HG02970 (cell line): ENCODE measurements at regions not wholly inside any gene's neighbourhood (a gene's known extent, or its start where the extent isn't known, plus 50 kb on each side); places are given as distances from the start of the nearest gene placed in this dataset.
"Not testable (repeated sequence)": the region's sequence is repeated elsewhere in the genome, so short reads cannot be mapped to it uniquely, and the experiment has no call there.

Experiments used
- ATAC-seq: cut with Tn5 transposase; IDR thresholded peaks from one replicate; pipeline ENCODE4 v1.9.1; 2021; ENCODE audit warnings: mild to moderate bottlenecking, moderate library complexity, moderate number of reproducible peaks; ENCODE audit not compliant: unreplicated experiment, low FRiP score

DNA sequence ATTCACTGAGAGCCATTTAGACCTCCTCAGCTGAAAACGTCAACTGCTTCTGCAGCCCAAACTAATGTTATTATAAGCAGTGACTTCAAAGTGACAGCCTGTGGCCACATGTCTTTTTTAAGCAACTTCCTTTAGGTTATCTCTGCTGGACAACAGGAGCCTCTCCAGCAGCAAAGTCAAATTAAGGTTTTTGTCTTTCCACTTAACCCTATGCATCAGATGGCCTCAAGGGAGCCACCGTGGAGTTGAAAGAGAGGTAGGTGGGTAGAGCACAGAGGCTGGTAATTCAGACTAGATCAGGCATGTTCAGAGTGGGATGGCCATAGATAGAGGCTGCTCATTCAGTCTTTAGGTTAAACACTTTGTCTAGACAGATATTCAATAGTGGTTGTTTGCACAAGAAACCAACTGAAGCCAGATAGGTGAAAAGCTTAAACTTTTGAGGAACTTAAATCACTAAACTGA lies 300.6 kb upstream of the ECI2 start:
- no peak for ATAC-seq

DNA sequence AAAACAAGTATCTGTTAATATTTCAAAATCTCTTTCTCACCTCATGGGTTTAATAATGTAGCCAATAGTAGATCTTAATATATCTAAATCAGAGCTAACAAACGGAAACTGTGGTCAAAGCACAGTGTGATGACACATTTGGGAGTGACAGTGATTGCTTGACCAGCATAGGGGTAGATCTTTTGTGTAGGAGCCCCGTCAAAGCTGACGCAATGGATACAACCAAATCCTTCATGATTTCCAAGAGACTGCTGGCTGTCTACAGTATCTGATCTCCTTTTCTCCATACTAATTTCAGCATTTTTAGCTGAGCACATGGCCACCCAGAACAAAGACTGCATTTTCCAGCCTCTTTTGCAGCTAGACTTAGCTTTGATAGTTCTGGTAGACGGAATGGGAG lies 299.3 kb upstream of the ECI2 start:
- ATAC-seq, result no peak

DNA sequence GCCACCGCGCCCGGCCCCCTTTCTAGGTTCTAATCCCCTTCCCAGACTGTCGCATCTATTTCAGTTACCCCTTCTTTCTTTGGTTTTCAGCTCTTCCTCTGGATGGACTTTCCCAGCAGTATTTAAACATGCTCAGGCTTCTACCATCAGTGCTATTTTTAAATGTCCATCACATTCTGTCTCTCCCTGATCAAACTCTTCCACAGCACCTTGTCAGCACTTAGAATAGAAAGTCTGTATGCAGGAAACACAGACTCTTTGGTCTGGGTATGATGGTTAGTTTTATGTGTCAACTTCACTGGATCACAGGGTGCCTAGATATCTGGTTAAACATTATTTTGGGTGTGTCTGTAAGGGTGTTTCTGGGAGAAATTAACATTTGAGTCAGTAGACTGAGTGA lies 297.8 kb upstream of the ECI2 start:
- ATAC-seq, result no peak

DNA sequence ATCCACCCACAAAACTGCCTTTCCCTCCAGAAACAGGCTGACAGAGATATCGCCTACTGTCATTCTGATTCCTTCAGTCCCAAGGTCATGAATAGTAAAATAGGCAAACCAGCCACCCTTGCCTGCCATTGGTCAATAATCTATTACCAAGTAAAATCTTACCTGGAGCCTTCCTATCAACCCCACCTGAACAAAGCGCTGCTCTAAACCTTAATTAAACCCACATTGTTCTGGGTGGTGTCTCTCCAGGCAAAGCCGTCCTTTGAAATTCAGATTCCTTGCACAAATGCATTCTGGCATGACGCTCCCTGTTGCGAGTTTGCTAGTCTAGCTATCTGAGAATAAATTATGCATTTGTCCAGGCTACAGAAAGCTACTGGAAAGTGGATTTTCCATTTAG lies 291.6 kb upstream of the ECI2 start:
- no peak for ATAC-seq

DNA sequence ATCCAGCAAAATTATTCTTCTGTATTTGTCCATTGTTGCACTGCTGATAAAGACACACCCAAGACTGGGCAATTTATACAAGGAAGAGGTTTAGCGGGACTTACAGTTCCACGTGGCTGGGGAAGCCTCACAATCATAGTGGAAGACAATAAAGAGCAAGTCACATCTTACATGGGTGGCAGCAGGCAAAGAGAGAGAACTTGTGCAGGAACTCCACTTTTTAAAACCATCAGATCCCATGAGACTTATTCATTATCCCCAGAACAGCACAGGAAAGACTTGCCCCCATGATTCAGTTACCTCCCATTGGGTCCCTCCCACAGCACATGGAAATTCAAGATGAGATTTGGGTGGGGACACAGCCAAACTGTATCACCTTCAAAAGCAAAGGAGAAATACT lies 286.5 kb upstream of the ECI2 start:
- ATAC-seq, result no peak

DNA sequence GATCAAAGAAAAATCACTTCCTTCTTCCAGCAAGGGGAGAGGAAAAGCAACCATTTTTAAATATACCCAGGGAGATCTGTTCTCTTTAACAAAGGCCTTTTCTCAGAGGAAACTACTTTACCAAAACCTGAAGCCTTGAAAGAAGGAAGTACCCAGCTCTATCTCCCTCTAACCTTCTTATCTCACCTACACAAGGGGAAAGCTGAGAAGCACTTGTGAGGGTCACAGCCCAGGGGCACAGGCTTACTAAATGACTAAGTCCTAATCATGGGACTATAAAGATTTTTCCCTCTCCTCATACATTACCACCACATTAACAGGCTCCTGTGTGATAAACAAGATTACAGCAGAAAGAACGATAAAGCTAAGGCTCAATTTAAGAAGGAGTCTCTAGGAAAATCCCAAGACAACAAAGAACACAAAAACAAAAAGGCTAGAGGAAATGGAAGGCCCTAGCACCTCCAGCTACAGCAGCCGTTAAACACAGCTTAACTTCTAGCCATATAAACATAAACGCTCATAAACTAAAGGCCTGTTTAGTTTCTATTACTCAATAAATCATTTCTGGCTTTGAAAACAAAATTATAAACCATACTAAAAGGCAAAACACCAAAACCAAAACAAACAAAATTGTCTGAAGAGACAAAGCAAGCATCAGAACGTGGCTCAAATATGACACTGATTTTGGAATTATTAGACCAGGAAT lies 284.9 kb upstream of the ECI2 start:
- ATAC-seq, result no peak

DNA sequence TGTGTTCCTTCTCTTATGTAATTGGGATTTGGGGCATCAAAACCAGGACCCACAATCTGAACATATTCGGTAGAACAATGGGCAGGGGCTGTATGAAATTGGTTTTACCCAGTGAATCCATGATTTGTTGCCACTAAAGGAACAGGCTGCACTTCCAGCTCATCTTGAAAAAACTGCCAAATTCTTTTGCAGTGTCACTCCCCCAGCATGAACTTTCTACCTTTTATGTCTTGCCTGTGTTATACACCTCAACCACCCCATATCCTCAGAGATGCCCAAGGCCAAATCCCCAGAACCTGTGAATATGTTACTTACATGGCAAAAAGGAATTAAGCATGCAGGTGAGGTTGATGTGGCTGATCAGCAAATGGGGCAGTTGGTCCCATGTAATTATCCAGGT lies 280.2 kb upstream of the ECI2 start:
- ATAC-seq, result no peak

DNA sequence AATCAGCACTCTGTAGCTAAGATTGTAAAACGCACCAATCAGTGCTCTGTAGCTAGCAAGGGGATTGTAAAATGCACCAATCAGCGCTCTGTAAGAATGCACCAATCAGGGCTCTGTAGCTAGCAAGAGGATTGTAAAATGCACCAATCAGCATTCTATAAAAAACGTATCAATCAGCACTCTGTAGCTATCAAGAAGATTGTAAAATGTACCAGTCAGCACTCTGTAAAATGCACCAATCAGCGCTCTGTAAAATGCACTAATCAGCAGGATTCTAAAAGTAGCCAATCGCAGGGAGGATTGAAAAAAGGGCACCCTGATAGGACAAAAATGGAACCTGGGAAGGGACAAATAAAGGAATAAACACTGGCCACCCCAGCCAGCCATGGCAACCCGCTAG lies 278.7 kb upstream of the ECI2 start:
- not testable (repeated sequence) for ATAC-seq

DNA sequence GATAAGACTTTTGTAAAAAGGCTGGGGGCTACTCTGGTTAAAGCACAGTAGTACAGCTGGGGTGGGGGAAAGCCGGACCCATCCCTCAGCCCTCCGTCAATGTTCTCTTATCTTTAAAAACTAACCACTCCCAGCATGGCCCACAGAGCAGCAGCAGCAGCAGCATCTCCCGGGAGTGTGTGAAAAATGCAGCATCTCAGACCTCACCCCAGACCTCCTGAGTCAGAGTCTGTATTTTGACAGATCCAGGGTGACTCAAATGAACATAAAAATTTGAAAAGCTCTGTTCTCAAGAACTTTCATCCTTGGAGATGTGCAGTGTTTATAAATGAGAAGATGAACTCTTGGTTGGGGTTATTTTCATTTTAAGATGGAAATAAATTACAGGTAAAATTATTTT lies 277.7 kb upstream of the ECI2 start:
- no peak for ATAC-seq

DNA sequence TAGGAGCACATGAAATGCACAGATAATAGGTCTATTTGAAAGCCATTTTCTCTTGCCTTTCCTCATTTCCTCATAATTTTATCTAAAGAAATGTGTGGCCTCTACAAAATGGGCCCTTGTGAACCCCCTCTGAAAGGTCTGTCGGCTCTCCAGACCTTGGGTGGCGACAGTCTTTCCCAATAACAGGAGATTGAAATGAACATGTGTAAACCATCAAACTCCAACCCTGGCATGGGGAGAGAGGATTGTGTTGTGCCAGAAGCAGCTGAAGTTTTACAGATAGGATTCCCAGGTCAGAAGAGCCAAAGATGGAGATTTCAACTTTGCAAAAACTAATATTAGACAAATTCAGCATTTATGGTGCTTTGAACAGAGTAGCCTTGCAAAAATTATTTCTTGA lies 277.1 kb upstream of the ECI2 start:
- ATAC-seq, result no peak

DNA sequence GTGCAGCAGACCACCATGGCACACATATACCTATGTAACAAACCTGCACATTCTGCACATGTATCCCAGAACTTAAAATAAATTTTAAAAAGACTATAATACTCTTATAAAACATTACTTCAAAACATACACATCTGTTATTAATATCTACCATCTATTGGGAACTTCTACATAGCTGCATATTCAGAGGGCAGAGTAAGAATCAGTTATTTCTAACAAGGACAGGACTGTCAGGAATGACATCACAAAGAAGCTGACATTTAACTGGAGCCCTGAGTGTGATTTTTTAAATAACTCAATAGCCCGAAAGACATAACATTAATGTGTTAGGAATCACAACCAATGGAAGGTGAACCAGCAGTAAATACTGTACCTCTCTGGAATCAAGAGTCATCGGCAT lies 276.7 kb upstream of the ECI2 start:
- ATAC-seq, result no peak

DNA sequence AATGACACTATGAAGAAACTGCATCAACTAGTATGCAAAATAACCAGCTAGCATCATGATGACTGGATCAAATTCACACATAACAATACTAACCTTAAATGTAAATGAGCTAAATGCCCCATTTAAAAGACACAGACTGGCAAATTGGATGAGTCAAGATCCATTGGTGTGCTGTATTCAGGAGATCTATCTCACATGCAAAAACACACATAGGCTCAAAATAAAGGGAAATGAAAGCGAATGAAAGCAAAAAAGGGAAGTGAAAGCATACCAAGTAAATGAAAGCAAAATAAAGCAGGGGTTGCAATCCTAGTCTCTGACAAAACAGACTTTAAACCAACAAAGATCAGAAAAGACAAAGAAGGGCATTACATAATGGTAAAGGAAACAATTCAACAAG lies 272.3 kb upstream of the ECI2 start:
- peak; percentile 92 for ATAC-seq

DNA sequence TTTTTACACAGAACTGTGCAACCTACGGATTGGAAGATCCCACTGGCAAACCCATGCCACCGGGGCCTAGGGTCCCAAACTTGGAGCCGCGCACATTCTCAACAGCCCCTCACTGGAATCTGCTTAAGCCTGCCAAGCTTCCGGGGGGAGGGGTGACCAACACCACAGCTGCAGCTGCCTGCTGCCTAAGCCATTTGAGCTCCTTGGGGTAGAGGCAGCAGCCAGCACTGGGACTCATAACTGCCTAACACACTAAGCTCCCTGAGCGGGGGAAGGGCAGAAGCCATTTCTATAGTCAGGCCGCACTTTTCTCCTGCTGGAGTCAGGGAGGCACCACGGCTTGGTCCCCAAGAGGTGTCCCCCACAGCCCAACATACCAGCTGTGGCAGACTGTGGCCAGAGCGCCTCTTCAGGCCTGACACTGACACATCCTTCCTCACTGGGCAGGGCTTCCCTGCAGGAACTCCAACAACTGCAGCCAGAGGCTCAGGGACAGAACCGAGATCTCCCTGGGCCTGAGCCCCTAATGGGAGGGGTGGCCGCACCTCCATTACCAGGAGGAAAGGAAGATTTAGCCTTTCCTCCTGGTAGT lies 270.3 kb upstream of the ECI2 start:
- no peak for ATAC-seq

DNA sequence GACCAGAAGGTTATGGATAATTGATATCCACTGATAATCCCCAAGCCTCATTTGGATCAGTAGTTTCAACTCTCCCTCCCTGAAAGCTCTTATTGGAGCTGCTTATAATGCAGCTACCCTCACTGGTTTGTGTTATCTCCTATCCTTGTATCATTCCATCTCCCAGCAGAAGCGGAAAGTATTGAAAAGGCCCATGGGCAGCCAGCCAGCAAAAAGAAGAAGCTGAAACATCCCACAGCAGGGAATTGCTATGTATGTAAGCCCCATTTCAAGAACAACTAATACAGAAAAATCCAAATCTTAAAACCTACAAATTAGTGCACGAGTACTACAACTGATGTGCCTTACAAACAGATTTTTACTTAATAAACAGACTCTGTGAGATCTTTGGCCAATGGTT lies 269.0 kb upstream of the ECI2 start:
- no peak for ATAC-seq

DNA sequence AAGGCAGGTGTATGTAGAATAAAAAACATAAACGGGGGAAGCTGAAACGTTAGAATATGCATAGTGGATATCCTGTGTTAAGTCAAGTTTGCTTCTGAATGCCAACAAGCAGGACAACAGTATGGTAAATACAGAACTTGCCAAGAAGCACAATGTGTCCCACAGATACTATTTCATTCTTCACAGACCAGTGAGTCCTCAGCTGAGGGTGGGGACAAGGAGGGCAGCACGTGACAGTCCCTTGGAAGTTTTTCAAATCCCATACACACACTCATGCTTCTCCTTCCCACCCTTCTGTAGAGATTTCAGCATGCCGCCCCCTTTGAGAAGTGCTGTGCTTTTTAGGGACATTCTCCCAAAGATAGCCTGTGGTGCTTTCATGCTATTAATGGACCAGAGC lies 268.5 kb upstream of the ECI2 start:
- ATAC-seq, result no peak

DNA sequence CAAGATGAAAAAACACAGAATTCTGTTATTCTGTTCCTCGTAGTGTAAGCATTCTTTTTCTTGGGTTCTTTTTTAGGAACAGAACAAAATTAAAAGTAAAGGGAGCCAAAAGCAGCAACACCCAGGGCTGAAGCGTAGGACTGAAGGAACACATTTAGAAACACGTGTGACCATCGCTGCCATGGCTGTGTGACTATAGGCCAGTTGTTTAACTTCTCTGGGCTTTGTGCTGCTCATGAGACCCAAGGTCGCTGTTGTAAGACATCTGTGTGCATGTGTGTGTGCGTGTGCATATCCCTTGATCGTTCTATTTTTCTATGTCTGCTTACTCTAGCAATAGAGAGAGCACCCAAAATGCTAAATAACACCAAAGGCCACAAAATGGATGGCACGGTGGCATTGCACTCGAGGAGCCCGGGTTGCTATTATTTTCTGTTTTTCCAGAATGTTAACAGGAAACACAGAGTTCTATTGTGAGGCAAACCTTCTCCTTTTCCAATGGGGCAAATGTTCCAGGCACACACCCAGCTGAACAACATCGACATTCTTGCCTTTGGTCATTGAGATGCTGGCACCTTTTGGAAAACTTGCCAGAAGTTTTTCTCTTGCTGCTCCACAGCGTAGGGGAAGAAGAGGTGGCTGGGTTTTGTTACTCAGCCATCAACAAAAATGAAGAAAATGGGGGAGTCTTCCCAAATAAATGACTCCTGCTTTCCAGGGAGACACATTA lies 267.8 kb upstream of the ECI2 start:
- ATAC-seq, result no peak

DNA sequence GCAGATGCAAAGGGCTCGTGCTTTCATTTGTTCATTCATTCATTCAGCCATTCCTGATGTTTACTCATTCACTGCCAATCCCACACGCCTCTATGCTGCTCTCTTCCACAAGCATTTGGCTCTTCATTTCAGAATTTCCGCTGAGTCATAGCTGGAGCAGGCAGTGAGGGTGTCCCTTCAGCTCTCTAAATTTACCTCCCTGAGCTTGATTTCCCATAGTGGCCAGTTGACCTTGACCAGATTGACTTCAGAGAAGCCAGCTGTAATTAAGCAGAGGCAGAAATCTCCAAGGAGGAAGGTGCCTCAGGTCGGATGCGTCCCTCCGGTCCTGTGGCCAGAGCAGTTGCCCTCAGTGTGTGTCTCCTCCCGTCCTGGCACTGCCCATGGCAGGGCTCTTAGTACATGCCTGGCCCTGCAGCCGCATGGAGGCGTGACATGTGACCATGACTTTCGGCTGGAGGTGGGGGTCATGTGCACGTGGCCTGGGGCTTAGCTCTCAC lies 267.2 kb upstream of the ECI2 start:
- ATAC-seq, result no peak

DNA sequence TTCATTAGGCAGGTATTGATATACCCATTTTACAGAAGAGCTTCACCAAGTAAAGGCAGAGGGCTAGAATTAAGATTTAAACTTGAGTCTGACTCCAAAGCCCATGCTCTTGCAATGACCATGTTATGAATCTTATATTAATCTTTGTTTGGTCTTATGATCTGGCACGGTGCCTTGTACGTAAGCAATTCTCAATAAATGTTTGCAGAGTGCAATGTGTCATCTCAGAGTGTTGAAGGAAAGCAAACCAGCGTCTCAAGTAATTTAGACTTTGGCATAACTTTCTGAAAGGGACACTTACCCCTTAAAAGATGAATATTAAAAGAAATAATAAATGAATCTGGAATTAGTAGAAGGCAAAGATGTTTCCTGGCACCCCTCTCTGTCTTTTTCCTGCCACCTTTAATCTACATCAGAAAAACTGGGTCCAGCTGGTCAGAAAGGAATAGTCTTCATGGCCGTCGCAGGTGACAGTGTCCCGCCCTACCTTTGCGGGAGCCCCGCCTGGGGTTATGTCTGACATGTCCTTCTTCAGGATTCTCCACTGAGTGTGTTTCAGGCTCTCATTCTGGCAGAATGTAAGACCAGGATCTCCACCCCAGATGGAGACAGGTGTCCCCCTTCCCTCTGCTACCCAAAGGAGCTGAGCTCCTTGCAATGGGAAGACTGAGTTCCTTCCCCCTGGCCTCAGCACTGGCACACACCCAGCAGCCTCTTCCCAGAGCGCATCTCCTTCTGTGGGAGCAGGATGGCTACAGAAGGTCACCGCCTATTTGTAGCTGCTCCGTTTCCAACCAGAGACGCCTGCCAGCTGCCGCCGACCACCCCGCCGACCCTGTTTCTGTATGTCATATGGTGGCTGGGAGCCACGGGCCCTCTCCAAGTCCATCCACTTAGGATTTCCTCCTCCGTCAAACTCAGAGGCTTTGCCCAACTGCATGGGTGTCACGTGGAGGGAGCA lies 266.3 kb upstream of the ECI2 start:
- ATAC-seq, result no peak

DNA sequence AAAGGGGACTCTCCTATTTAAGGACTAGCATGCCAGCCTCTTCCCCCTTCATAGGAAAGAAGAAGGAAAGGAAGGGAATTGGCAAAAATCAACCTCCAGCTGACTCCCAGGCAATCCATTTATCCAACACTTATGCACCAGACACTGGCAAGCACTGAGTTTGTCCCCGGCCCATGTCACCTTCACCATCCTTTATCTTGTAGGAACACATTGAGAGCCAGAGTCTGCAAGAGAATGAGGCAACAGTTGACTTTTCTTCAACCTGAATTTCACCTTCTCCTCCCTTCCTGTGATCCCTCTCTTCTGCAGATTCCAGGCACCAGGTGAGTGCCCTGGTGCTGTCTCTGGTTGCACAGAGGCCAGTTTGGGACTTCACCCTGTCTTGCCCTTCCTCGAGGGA lies 264.3 kb upstream of the ECI2 start:
- no peak for ATAC-seq

DNA sequence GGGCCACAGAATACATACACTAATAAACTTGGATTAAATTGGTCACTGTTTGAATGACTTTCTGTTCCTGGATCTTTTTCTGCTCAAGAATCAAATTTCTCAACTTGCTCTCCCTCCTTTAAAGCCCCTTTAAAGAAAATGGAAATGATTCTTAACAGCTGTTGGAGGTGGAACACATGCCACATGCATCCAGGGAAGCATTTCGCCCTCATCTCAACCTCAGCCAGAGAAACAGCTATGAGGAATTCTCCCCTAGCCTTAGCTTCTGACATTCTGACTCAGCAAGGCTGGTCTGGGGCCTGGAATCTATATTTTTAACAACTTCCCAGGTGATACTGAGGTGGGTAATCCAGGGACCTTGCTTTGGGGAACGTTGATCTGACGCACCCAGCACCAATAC lies 263.4 kb upstream of the ECI2 start:
- no peak for ATAC-seq

DNA sequence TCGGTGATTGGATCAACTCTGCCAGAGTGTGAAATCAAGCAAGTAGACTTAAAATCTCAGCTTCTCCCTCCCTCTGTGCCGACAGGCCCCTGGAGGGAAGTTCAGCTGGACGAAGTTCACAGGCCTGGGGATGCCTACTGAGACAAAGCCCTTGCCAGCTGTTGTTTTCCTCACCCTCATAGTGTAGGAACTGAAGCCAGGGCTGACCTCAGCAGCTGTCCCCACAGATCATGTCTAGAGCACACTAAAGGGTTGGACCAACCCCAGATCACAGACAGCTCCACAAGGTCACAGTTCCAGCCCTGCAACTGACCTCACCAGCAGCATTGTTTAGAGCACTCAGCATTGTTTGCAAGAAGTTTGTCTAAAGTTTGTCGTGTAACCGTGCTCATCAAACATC lies 261.9 kb upstream of the ECI2 start:
- no peak for ATAC-seq
